ACHN (cell line): ENCODE measurements at regions not wholly inside any gene's neighbourhood (a gene's known extent, or its start where the extent isn't known, plus 50 kb on each side); places are given as distances from the start of the nearest gene placed in this dataset.

Experiments used
- DNase-seq: peaks from one replicate; pipeline ENCODE4 v3.0.0-alpha.2; 2015
- in situ Hi-C: cut with HindIII; loops from 2 replicates; pipeline ENCODE4 v1.10.0; 2017; ENCODE audit warnings: low sequenced_read_pairs, low pct_ligation_motif_present, low pct_unique_long_range_greater_than_20kb

- in situ Hi-C loops, result no loop called here
- DNase-seq, result peak; percentile 69
Measured at GRCh38 chr5:24381861-24382489, 262.8 kb downstream of the CDH10 start.

DNA sequence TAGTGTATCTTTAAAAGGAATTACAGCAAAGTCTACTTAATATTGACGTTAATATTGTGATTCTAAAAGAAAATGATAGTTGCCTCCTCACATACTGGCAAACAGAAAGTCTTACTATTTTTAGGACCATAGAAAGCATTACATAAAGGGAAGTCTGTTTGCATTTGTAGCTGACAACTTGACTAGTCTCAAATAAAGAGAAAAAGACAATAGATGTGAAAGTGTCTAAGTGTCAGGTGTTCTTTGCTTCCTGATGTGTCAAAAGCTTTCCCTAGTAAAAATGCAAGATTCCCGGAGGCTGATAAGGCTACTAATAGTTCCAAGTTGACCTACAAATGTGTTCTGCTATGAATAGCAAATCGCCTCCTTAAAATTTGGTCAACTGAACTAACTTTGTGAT is 259.7 kb downstream of the CDH10 start:
- in situ Hi-C loops, result no loop called here

DNA sequence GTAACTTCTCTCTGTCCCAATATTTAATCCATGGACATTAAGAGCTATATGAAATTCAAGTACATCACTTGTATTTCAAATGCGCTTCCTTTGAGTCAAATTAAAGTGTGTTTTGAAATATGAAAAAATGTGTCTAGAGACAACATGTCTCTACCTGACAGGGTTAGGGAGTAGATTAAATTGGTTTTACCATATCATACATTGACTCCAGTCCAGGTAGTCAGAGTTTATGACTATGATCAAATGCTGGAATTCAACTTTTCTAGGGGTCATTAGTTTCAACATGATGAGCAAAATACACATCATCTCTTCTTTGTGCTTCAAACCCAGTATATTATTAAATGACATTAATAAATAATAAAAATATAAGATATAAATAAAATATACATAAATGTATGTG is 259.2 kb downstream of the CDH10 start:
- in situ Hi-C loops, result no loop called here

More for the DNA sequence above, 259.7 kb downstream of the CDH10 start:
- DNase-seq, result no peak

DNA sequence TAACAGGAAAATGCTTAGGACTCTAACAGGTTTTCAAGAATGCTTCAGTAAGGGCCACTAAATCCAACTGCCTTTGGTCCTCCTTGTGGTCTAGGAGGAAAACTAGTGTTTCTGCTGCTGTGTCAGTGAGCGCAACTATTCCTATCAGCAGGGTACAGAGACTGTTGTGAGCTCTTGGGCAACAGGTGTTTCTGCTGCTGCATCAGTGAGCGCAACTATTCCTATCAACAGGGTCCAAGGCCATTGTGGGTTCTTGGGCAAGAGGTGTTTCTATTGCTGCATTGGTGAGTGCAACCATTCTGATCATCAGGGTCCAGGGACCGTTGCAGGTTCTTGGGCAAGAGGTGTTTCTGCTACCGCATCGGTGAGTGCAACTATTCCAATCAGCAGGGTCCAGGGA is 256.3 kb downstream of the CDH10 start:
- in situ Hi-C loops, result no loop called here
- no peak for DNase-seq

More for the DNA sequence above, 259.2 kb downstream of the CDH10 start:
- peak; percentile 7 for DNase-seq

DNA sequence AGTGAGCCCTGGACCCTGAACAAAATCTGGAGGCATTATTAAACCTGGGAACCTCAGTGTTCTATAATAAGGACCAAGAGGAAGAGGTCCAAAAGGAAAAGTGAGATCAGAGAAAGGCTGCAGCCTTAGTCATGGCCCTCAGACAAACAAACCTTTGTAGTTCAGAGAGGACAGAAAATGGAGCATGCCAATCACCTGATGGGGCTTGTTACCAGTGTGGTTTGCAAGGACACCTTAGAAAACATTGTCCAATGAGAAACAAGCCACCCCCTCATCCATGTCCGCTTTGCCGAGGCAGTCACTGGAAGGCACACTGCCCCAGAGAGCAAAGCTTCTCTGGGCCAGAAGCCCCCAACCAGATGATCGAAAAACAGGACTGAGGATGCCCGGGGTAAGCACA is 254.8 kb downstream of the CDH10 start:
- in situ Hi-C loops, result no loop called here
- DNase-seq, result no peak

DNA sequence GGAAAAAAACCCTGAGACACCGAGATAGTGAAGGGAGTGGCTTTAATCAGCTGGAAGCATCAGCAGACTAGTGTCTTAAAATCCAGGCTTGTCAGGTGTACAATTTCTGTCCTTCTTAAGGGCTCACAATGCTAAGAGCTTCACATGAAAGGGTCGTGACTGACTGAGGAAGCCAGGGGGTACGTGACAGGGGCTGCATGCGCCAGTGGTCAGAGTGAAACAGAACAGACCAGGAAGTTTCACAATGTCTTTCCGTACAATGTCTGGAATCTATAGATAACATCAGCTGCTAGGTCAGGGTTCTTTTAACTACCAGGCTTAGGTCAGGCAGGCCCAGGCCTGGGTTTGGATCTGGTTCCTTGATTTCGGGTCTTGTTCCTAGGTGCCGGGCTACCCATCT is 253.0 kb downstream of the CDH10 start:
- in situ Hi-C loops, result no loop called here
- DNase-seq, result no peak

GRCh38 chr5:24397601-24398000 is 247.2 kb downstream of the CDH10 start:
- in situ Hi-C loops, result no loop called here
- DNase-seq, result no peak

DNA sequence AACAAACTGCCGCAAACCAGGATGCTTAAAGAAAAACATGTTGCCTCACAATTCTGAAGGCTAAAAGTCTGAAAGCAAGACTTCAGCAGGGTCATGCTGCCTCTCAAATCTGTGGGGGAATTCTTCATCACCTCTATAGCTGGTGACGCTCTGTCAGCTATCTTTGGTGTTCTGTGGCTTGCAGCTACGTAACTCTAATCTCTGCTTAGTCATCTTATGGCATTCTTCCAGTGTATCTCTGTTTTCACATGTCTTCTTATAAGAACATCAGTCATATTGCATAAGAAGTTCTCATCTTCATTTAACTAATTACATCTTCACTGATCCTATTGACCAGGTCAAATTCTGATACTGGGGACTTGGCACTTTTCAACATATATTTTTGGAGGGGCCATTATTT is 243.0 kb downstream of the CDH10 start:
- in situ Hi-C loops, result no loop called here
- DNase-seq, result peak; percentile 29

GRCh38 chr5:24407466-24407865 is 237.3 kb downstream of the CDH10 start:
- in situ Hi-C loops, result no loop called here
- DNase-seq, result no peak

GRCh38 chr5:24428345-24428744 is 216.4 kb downstream of the CDH10 start:
- in situ Hi-C loops, result no loop called here

DNA sequence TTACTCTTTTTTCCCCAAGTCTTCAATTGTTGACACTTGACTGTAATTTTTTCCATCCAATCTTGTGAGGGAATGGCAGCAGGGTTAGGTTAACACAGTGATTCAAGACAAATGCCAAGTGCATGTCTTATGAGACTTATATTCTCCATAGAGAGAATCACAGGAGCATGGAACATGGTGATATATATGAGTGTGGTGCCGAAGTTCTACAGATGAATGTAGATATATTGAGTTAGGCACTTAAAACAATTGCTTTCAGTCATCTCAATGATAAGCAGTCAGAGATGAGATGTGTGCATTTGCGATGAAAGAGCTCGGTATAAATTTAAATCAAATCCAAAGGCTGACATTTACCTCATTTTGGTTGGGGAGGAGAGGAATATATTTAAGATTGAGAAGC is 211.2 kb downstream of the CDH10 start:
- no peak for DNase-seq
- in situ Hi-C loops, result no loop called here

More at GRCh38 chr5:24428345-24428744, 216.4 kb downstream of the CDH10 start:
- no peak for DNase-seq
